Lower lobe of right lung (tissue), 2 donors: ENCODE measurements at regions not wholly inside any gene's neighbourhood (a gene's known extent, or its start where the extent isn't known, plus 50 kb on each side); places are given as distances from the start of the nearest gene placed in this dataset.
"Not testable (repeated sequence)": the region's sequence is repeated elsewhere in the genome, so short reads cannot be mapped to it uniquely, and the experiment has no call there.

Source experiments
- ATAC-seq, 2 donors: fragments of 200-7000 bp; cut with Tn5 transposase; one replicate each; pipeline ENCODE4 v1.9.1; 2020 to 2022; ENCODE audit warnings: mild to moderate bottlenecking in 2 of 2, moderate library complexity in 2 of 2
- DNase-seq: peaks from one replicate; pipeline ENCODE4 v3.0.0-alpha.2; 2020
- H3K27ac ChIP-seq: fragments of 200-600 bp; one replicate; pipeline ENCODE4 v1.8.0; 2022
- H3K27me3 ChIP-seq: fragments of 200-600 bp; one replicate; pipeline ENCODE4 v1.8.0; 2022; ENCODE audit warnings: low read depth
- H3K36me3 ChIP-seq: fragments of 200-600 bp; one replicate; pipeline ENCODE4 v1.8.0; 2022; ENCODE audit warnings: mild to moderate bottlenecking
- H3K4me1 ChIP-seq: fragments of 200-600 bp; one replicate; pipeline ENCODE4 v1.8.0; 2022
- H3K4me3 ChIP-seq: fragments of 200-600 bp; one replicate; pipeline ENCODE4 v1.8.0; 2022; ENCODE audit warnings: mild to moderate bottlenecking
- H3K9me3 ChIP-seq: fragments of 200-600 bp; one replicate; pipeline ENCODE4 v1.8.0; 2022
- CTCF ChIP-seq: fragments of 200-600 bp; IDR thresholded peaks from one replicate; pipeline ENCODE4 v1.8.0; 2022; ENCODE audit warnings: antibody characterized with exemption, mild to moderate bottlenecking
- intact Hi-C: fragments of 100-400 bp; cut with DNase I; formaldehyde crosslinking; loops from one replicate; pipeline ENCODE4 v1.11.0; 2022
- donor health status: DM: no; HTN: yes; CAD: no; lungs with severe emphysema.

- no peak for TF ChIP-seq CTCF
- Histone ChIP-seq H3K27ac (no peak overlapping the region), H3K27me3 (no peaks in the 10 kb centered on the region), H3K4me1 (no peaks in the 10 kb centered on the region), H3K9me3 (no peaks in the 10 kb centered on the region), H3K36me3 (no peaks in the 10 kb centered on the region), H3K4me3 (no peak overlapping the region)
- no peak for ATAC-seq
- intact Hi-C loops = no loop called here
- no peak for DNase-seq
These were observed 87.6 kb upstream of the SEMA3D start for GRCh38 chr7:85274454-85274853.

- no peaks in the 10 kb centered on the region for H3K9me3 ChIP-seq
- no peak overlapping the region for H3K4me3 ChIP-seq
- H3K4me1 ChIP-seq = no peaks in the 10 kb centered on the region
- no peak for DNase-seq
- H3K27me3 ChIP-seq = no peaks in the 10 kb centered on the region
- no peak overlapping the region for H3K27ac ChIP-seq
- H3K36me3 ChIP-seq = no peaks in the 10 kb centered on the region
- TF ChIP-seq CTCF = no peak
- intact Hi-C loops = no loop called here
- no peak for ATAC-seq
These were observed 76.0 kb upstream of the SEMA3D start for GRCh38 chr7:85262891-85263290.

GRCh38 chr7:85261336-85261735 lies 74.5 kb upstream of the SEMA3D start:
- Histone ChIP-seq H3K27me3 (no peaks in the 10 kb centered on the region), H3K9me3 (no peaks in the 10 kb centered on the region), H3K4me3 (no peak overlapping the region), H3K4me1 (no peaks in the 10 kb centered on the region), H3K27ac (no peak overlapping the region), H3K36me3 (no peaks in the 10 kb centered on the region)
- ATAC-seq (no peak), DNase-seq (no peak)
- intact Hi-C loops = no loop called here
- no peak for TF ChIP-seq CTCF

GRCh38 chr7:85249787-85250186 lies 62.9 kb upstream of the SEMA3D start:
- ATAC-seq, intact Hi-C loops, H3K27ac ChIP-seq, H3K4me3 ChIP-seq, H3K27me3 ChIP-seq, H3K9me3 ChIP-seq, DNase-seq, H3K4me1 ChIP-seq, H3K36me3 ChIP-seq: not testable (repeated sequence)

- H3K27ac ChIP-seq = no peak overlapping the region
- H3K4me3 ChIP-seq = no peak overlapping the region
- intact Hi-C loops = no loop called here
- no peaks in the 10 kb centered on the region for H3K27me3 ChIP-seq
- no peaks in the 10 kb centered on the region for H3K9me3 ChIP-seq
- DNase-seq (no peak), ATAC-seq (no peak)
- no peaks in the 10 kb centered on the region for H3K4me1 ChIP-seq
- H3K36me3 ChIP-seq = no peaks in the 10 kb centered on the region
- no peak for TF ChIP-seq CTCF
These were observed 52.3 kb upstream of the SEMA3D start for GRCh38 chr7:85239109-85239508.

GRCh38 chr7:85237721-85238120 lies 50.9 kb upstream of the SEMA3D start:
- Histone ChIP-seq H3K36me3 (no peaks in the 10 kb centered on the region), H3K9me3 (no peaks in the 10 kb centered on the region), H3K27ac (no peak overlapping the region), H3K4me3 (no peak overlapping the region), H3K4me1 (no peaks in the 10 kb centered on the region), H3K27me3 (no peaks in the 10 kb centered on the region)
- no peak for TF ChIP-seq CTCF
- intact Hi-C loops = no loop called here
- DNase-seq (no peak), ATAC-seq (no peak)
